ENCODE measurements at regions not wholly inside any gene's neighbourhood (a gene's known extent, or its start where the extent isn't known, plus 50 kb on each side); places are given as distances from the start of the nearest gene placed in this dataset.
"Not testable (repeated sequence)": the region's sequence is repeated elsewhere in the genome, so short reads cannot be mapped to it uniquely, and the experiment has no call there.

- no peak for DNase-seq
Observed at GRCh38 chr3:18188491-18188890, 236.6 kb downstream of the SATB1 start.

DNA sequence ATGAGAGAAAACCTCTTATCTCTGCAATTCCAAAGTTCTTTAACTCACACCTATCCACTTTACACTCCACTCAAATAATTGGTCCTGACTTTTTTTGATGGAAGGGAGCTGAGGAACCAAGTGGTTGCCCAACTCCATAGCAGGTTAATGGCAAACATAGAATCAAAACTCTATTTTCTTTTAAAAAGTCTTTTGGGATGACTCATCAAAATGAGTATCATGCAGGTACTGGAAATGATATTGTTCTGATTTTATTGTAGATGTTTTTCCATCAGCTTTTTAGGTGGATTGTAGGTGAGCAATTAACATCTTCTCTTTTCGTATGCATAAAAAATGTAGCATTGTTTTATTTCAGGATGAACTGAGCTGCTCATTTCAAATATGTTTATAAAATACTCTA is 239.5 kb downstream of the SATB1 start:
- DNase-seq: no peak

- not testable (repeated sequence) for DNase-seq
Observed at GRCh38 chr3:18182923-18183322, 242.2 kb downstream of the SATB1 start.

DNA sequence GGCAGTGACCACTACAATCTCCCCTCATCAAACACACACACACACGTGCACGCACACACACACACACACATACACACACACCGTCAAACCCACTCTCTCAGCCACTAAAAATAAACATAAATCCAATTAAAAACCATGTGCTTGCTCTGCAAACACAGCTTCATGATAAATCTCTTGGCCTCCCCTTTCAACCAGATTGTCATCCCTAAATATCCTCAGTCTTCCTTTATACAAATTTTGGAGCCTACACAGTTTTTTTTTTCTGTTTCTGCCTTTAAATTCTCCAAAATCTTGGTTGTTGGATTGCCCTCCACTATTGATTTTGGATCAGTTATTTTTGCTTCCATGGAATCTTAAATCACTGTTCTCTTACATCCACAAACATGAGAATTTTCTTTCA is 245.6 kb downstream of the SATB1 start:
- DNase-seq: no peak

GRCh38 chr3:18177271-18177670 is 247.9 kb downstream of the SATB1 start:
- DNase-seq: no peak

- DNase-seq: not testable (repeated sequence)
Observed at GRCh38 chr3:18173891-18174290, 251.2 kb downstream of the SATB1 start.

GRCh38 chr3:18159681-18160080 is 265.5 kb downstream of the SATB1 start:
- no peak for DNase-seq

DNA sequence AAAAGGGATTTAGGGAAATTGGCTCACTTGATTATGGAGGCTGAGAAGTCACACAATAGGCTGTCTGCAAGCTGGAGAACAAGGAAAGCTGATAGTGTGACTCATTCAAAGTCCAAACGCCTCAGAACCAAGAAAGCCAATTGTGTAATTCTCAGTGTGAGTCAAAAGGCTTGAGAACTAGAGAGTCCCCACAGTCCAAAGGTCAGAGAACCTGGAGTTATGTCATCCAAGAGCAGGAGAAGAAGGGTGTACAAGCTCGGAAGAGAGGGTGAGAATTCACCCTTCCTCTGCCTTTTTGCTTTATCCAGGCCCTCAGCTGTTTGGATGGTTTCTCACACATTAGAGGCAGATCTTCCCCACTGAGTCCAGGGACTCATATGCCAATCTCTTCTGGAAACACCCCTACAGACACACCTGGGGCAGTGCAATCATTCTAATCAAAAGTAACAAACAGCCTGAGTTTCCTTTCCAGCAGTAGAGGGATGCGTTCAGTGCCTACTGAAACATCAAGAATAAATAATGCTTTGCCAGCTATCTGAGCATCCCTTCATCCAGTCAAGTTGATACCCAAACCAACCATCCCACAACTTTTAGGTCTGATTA is 271.5 kb downstream of the SATB1 start:
- DNase-seq: no peak

DNA sequence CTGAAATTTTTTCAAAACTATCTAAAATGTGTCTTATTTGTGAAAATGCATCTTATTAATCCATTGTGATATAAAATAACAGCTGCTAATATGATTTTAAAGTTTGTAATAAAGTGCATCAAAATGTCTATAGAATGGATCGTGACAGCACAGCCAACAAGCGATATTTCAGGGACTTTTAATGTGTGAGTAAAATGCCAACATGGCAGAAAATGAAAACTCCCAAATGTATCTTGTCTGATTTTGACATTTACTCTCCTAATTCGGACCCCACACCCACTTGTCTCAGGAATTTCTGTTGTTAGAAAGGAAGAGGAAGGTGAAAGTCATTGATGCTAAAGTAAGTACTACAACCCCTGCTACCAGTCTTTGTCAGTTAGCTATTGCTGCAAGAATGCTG is 273.9 kb downstream of the SATB1 start:
- no peak for DNase-seq

DNA sequence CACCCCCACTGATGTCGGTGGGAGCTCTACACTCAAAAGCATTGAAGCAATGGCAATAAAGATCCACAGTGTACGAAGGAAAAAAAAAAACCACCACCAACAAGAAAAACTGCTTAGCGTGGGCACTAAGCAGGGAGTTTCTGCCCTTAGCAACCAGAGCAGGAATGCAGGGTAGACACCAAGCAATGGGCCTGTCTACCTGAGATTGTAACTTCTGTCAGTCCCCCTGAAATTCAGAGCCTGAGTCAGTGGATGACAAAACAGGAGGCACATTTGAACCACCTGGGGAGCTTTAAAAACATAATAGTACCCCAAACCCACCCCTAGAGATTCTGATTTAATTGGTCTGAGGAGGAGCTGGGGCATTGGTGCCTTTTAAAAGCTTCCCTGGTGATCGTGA is 275.2 kb downstream of the SATB1 start:
- DNase-seq: no peak

- DNase-seq: no peak
Observed at GRCh38 chr3:18149386-18149785, 275.8 kb downstream of the SATB1 start.

DNA sequence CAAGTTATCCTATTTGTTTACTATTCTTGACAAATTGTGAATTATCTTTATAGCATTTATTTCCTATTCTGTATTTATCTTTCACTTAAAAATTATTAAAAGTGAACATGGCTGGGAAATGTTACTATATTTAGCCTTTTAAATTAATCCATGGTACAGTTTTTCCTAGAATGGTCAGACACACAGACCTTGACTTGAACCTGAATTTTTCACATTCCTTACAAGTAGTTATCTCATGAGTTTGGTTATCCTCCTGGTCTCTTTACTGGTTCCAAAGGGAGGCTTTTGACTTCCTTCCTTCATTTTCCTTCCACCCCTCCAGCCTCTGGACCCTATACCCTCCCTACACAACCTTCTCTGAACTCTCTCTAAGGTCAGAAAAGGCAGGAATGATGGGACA is 280.6 kb downstream of the SATB1 start:
- DNase-seq: no peak

- no peak for DNase-seq
Observed at GRCh38 chr3:18143258-18143780, 281.8 kb downstream of the SATB1 start.

- DNase-seq: no peak
Observed at GRCh38 chr3:18137958-18138357, 287.2 kb downstream of the SATB1 start.

- DNase-seq: no peak
Observed at GRCh38 chr3:18135060-18135814, 289.9 kb downstream of the SATB1 start.

DNA sequence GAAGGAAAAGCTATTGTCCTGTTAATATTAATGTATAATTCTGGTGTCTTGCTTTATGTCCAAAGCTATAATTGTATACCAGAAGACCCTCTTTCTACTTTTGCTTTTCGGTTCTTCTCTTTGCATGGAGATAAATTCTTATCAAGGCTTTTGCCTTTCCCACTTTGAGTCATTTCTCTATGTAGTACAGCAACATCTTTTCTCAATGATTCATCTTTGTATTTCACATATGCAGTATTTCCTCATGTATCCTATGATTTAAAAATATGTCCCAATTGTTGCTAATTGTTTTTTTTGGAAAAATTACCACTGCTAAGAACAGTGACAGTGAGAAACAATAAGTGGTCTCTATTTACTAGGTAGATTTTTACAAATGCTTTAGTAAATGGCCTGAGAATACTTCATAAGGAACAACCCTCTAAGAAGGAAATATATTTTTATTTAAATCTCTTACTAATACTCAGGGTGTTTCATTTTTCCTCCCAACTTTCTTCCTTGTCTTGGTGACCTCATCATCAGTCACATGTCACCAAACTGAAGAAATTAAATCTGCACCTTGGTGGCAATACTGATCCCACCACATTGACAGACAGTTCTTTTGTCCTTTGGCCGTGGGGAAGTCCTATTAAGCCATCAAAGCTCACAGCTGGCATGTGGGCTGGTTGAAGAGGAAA is 290.6 kb downstream of the SATB1 start:
- no peak for DNase-seq

DNA sequence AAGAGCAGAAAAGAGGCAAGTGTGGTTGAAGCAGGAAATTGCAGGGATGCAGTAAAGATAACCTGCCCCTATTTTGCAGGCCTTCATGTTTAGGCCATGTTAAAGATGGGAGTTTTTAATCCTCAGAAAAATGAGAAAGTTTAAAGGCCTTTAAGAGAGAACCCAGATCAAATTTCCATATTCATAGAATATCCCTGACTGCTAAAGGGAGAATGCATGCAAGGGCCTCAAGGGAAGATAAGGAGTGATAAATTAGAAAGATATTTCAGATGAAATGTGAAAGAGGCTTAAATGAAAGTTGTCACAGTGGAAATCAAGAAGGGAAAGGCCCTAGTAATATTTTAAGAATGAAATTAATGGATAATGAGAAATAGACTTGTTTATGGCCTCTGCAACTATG is 292.1 kb downstream of the SATB1 start:
- no peak for DNase-seq

DNA sequence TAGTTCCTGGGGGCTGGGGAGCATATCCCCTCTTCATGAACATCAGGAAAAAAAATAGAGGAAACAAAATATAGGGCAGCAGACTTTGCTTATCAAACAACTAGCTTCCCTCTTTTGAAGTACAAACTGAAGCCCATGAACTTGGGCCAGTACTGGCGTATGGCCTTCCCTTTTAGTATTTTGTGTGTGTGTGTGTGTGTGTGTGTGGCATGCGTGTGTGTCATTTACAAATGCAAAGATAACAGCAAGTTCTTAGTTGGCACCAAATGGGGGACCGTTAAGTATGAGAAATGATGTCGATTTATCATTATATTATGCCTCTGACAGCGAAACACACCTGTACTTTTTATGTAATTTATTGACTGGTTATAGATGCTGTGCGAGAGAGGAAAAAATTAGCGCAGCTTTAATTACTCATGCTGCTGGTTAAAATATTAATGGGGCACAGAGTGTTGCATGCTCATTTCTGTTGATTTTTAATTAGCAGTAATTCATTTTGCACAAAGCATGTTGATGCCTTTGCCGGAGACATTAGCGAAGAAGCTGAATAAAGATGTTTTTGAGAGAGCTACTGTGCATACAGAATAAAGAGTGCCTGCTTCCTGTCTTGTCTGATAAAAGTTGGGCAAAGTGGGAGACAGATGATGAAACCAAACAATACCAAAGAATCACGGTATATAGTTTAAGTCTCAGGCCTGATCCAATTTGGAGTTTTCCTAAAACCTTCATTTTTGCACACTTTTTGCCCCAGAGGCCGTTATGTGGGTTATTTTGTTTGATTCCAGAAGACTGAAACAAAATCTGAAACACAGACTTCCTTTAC is 297.1 kb downstream of the SATB1 start:
- DNase-seq: no peak

DNA sequence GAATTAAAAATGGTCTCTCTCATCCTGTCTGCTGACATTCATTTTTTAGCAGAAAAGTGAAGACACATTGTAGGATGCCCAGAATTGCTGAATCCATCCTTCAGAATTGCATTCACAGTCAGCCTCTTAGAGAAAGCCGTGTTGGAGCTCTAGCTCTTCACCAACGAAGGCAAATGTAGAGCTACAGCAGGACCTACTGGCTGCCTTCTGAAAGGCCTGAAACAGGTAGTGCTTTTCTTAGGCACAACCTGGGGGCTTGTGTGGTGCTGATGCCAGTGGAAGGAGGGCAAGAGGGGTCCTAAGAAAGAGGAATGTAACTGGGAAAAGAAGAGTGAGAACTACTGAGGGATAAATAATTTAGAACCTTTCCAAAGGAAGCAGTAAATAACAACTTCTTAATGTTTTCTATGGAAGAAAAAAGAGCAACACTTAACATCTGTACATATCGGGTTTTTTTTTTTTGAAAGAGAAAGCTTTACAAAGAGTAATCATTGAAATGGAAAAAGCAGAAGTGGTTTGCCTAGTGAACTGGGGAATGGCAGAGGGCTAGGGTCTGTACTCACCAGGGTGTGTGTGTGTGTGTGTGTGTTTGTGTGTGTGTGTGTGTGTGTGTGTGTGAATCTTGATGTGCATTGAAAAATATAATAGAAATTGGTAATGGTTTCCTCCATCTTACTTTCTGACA is 297.8 kb downstream of the SATB1 start:
- DNase-seq: no peak

GRCh38 chr3:18126772-18127171 is 298.4 kb downstream of the SATB1 start:
- no peak for DNase-seq

DNA sequence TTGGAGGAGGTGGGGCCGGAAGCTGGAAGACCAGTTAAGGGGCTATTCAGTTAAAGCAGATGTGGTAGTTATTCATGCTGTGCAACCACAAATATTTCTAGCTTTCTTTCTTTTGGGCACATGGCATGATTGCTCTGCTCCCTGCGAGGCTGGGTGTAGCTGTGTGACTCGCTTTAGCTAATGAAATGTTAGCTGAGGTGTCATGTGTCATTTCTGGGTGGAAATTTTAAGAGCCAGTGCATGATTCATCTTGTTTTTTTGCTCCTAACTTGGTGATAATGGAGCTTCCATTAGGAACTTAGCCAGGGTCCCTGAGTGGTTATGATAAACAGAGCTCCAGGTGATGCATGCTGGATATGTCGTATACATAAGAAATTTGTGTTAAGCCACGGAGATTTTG is 300.6 kb downstream of the SATB1 start:
- no peak for DNase-seq

- DNase-seq: no peak
Observed at GRCh38 chr3:18122264-18122663, 302.9 kb downstream of the SATB1 start.

- DNase-seq: no peak
Observed at GRCh38 chr3:18121020-18121419, 304.1 kb downstream of the SATB1 start.

Measured in stimulated activated CD4-positive, alpha-beta T cell treated with anti-CD3 and anti-CD28 coated beads, Interleukin-4, amount 100 ng/mL, for 1 hour (primary cell).